ENCODE measurements at regions not wholly inside any gene's neighbourhood (a gene's known extent, or its start where the extent isn't known, plus 50 kb on each side); places are given as distances from the start of the nearest gene placed in this dataset.

DNA sequence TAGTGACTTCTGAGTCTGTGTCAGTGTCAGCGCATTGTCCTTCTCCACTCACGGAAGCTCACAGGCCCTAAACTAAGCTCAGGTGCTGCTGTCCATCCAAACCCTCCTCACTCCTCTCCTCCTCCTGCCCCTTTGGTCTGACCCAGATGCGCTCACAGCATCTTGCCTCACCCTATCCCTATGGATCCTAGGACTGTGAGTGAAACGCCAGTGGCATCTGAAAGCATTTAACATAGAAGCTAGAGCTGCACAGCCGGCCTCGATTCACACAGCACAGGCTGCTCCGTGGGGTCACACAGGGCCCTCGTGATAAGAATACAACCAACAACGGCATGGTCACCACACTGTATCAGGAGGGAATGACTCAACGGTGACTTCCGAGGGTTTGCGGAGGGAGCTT is 149.1 kb upstream of the SPACA7 start:
- no peak for DNase-seq (ENCODE audit: low read depth, low spot score)
- in situ Hi-C loops (cut with HindIII; ENCODE audit: low pct_unique_long_range_greater_than_20kb, low sequenced_read_pairs): no loop called here

DNA sequence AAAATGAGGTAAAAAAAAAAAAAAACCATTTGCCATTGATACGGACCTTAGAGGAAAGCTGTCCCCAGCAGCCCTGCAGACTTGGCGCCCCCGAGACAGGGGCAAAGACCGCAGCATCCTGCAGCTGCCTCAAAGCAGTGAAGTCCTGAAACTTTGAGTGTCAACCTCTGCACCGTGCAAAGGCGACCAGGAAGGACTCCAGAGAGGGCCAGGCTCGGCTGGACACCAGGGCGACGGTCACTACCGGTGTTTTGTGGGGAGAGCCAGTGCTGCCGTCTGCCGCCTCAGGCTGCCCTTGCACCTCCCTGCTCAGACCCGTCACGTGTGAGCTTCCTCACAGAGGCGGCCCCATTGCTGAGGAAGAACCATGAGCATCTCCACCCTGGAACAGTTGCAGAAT is 146.7 kb upstream of the SPACA7 start:
- DNase-seq (ENCODE audit: low read depth, low spot score): no peak
- in situ Hi-C loops (cut with HindIII; ENCODE audit: low pct_unique_long_range_greater_than_20kb, low sequenced_read_pairs): no loop called here

GRCh38 chr13:112229992-112230872 is 145.9 kb upstream of the SPACA7 start:
- in situ Hi-C loops (cut with HindIII; ENCODE audit: low pct_unique_long_range_greater_than_20kb, low sequenced_read_pairs): no loop called here

GRCh38 chr13:112231451-112232083 is 144.6 kb upstream of the SPACA7 start:
- no peak for DNase-seq (ENCODE audit: low read depth, low spot score)
- in situ Hi-C loops (cut with HindIII; ENCODE audit: low pct_unique_long_range_greater_than_20kb, low sequenced_read_pairs): no loop called here

More at GRCh38 chr13:112229992-112230872, 145.9 kb upstream of the SPACA7 start:
- DNase-seq (ENCODE audit: low read depth, low spot score): no peak

- no peak for DNase-seq (ENCODE audit: low read depth, low spot score)
- in situ Hi-C loops (cut with HindIII; ENCODE audit: low pct_unique_long_range_greater_than_20kb, low sequenced_read_pairs): no loop called here
Measured at GRCh38 chr13:112233256-112233655, 142.9 kb upstream of the SPACA7 start.

- no peak for DNase-seq (ENCODE audit: low read depth, low spot score)
- in situ Hi-C loops (cut with HindIII; ENCODE audit: low pct_unique_long_range_greater_than_20kb, low sequenced_read_pairs): no loop called here
Measured at GRCh38 chr13:112233716-112234115, 142.4 kb upstream of the SPACA7 start.

GRCh38 chr13:112234131-112234875 is 141.9 kb upstream of the SPACA7 start:
- in situ Hi-C loops (cut with HindIII; ENCODE audit: low pct_unique_long_range_greater_than_20kb, low sequenced_read_pairs): no loop called here
- DNase-seq (ENCODE audit: low read depth, low spot score): no peak

GRCh38 chr13:112236016-112236415 is 140.1 kb upstream of the SPACA7 start:
- no peak for DNase-seq (ENCODE audit: low read depth, low spot score)
- in situ Hi-C loops (cut with HindIII; ENCODE audit: low pct_unique_long_range_greater_than_20kb, low sequenced_read_pairs): no loop called here

DNA sequence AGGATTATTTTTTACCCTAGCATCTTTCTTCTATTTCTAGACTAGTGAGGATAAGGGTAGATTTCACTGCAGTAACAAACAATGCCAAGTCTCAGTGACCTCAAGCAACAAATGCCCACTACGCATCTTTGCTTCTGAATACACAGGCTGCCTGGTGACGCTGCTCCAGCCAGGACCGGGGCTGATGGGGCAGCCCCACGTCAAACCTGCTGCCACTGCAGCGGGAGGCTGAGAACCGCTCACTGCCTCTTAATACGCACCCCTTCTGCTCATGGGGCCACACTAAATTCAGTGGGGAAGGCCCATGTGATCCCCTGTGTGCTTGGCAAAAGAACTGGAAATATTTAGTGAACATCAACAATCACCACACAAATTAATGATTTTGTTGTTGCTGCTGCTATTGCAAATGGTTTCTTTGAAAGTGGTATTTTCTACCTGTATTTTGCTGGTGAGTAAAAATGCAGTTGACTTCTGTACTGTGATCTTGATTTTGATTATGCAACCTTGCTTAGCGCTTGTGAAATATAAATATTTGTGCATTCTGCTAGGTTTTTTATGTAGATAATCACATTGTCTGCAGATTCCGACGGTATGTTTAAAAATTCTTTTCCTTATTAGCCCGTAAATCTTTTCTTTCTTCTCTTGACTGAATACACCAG is 139.5 kb upstream of the SPACA7 start:
- no peak for DNase-seq (ENCODE audit: low read depth, low spot score)
- in situ Hi-C loops (cut with HindIII; ENCODE audit: low pct_unique_long_range_greater_than_20kb, low sequenced_read_pairs): no loop called here

GRCh38 chr13:112238436-112238995 is 137.6 kb upstream of the SPACA7 start:
- in situ Hi-C loops (cut with HindIII; ENCODE audit: low pct_unique_long_range_greater_than_20kb, low sequenced_read_pairs): no loop called here
- DNase-seq (ENCODE audit: low read depth, low spot score): no peak

- DNase-seq (ENCODE audit: low read depth, low spot score): no peak
- in situ Hi-C loops (cut with HindIII; ENCODE audit: low pct_unique_long_range_greater_than_20kb, low sequenced_read_pairs): no loop called here
Measured at GRCh38 chr13:112240076-112240475, 136.1 kb upstream of the SPACA7 start.

GRCh38 chr13:112241288-112241687 is 134.9 kb upstream of the SPACA7 start:
- in situ Hi-C loops (cut with HindIII; ENCODE audit: low pct_unique_long_range_greater_than_20kb, low sequenced_read_pairs): no loop called here
- no peak for DNase-seq (ENCODE audit: low read depth, low spot score)

DNA sequence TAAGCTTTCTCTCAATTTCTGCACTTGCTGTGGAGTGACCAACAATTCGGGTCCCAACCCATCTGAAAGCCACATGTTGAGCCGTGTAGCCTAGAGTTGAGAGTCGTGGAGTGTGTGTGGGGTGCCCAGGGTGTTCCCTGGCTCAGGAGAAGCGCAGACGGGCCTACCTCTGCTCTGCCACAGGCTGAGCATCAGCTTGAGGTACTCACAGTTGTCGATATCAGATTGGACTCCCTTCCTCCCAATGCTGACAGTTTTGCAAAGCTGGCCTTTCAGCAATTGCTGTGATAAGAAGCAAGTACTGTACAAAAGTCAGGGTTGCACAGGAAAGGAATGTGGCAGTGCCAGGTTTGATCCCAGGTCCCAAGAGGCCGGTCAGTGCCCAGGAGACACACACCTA is 133.4 kb upstream of the SPACA7 start:
- in situ Hi-C loops (cut with HindIII; ENCODE audit: low pct_unique_long_range_greater_than_20kb, low sequenced_read_pairs): no loop called here
- no peak for DNase-seq (ENCODE audit: low read depth, low spot score)

DNA sequence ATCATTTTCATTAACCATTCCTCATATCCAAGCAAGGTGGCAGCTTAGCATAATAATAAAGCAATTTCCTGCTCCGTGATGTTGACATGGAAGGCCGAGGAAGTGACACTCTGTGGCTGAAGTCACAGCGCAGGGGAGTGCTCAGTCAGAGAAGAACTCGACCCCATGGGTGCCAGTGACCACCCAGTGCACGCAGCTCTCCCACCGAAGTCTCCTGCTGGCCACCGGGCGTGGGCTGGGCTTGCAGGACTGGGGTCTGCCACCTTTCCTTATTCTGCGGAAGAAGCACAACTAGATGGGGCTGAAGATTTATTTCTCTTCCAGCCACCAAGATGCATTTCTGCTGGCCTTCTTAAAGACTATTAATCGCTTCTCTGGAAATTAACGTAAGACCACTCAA is 132.1 kb upstream of the SPACA7 start:
- no peak for DNase-seq (ENCODE audit: low read depth, low spot score)
- in situ Hi-C loops (cut with HindIII; ENCODE audit: low pct_unique_long_range_greater_than_20kb, low sequenced_read_pairs): no loop called here

- in situ Hi-C loops (cut with HindIII; ENCODE audit: low pct_unique_long_range_greater_than_20kb, low sequenced_read_pairs): no loop called here
- no peak for DNase-seq (ENCODE audit: low read depth, low spot score)
Measured at GRCh38 chr13:112244495-112245177, 131.5 kb upstream of the SPACA7 start.

DNA sequence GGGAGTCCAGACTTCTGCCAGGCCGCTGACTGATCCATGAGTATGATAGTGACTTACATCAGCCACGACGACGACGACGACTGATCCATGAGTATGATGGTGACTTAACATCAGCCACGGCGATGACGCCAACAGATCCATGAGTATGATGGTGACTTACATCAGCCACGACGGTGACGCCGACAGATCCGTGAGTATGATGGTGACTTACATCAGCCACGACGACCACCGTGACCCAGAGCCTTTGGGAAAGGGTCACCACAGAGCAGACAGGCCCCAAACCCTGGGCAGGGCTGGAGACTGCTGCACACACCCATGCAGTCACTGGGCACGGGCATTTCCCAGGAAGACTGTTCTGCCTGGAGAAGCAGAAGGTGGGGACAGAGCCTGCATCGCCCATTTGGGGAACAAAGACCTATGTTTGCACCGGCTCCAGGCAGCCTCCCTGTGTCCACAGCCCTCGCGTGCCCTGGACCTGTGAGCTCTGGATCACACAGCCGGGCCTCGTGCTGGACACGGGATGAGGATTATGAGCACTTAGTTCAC is 130.9 kb upstream of the SPACA7 start:
- DNase-seq (ENCODE audit: low read depth, low spot score): no peak
- in situ Hi-C loops (cut with HindIII; ENCODE audit: low pct_unique_long_range_greater_than_20kb, low sequenced_read_pairs): no loop called here

GRCh38 chr13:112245989-112246388 is 130.2 kb upstream of the SPACA7 start:
- DNase-seq (ENCODE audit: low read depth, low spot score): no peak
- in situ Hi-C loops (cut with HindIII; ENCODE audit: low pct_unique_long_range_greater_than_20kb, low sequenced_read_pairs): no loop called here
